GM12891 (cell line): ENCODE measurements at regions not wholly inside any gene's neighbourhood (a gene's known extent, or its start where the extent isn't known, plus 50 kb on each side); places are given as distances from the start of the nearest gene placed in this dataset.

Source experiments
- PAX5 ChIP-seq: IDR thresholded peaks from 2 replicates; pipeline ENCODE4 v1.6.1; 2011; ENCODE audit warnings: low read length, moderate library complexity, mild to moderate bottlenecking; ENCODE audit not compliant: insufficient read depth, severe bottlenecking
- POLR2A ChIP-seq: IDR thresholded peaks from 2 replicates; pipeline ENCODE4 v1.6.1; 2011; ENCODE audit warnings: low read depth, low read length, control low read depth
- POLR2AphosphoS5 ChIP-seq: IDR thresholded peaks from 2 replicates; pipeline ENCODE4 v1.6.1; 2011; ENCODE audit warnings: low read depth, low read length, control low read depth
- POU2F2 ChIP-seq: IDR thresholded peaks from 2 replicates; pipeline ENCODE4 v1.6.1; 2011; ENCODE audit warnings: low read depth, mild to moderate bottlenecking, control low read depth, low read length, moderate library complexity
- SPI1 ChIP-seq: IDR thresholded peaks from 2 replicates; pipeline ENCODE4 v1.6.1; 2011; ENCODE audit warnings: low read depth, low read length, control low read depth
- TAF1 ChIP-seq: IDR thresholded peaks from 2 replicates; pipeline ENCODE4 v1.6.1; 2011; ENCODE audit warnings: low read depth, low read length, control low read depth

DNA sequence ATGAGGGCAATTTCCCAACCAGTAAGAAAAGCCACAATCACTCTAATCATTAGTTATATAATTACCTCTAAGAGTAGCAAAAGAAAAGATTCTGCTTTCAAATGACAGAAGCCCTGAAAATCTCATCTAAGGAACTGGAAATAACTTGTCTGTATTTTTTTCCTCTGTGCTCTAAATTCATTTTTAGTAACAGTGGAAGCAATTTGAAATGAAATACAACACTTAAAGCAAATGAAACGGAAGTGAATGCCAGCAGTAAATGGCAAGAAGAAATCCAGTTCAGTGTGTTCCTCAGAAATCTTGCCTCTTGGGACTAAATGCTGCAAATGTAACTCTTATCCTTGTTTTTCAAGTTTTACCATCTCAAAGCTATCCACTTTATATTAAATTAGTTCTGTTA is 294.9 kb downstream of the TAF11L14 start:
- TF ChIP-seq POLR2AphosphoS5: no peak
- TF ChIP-seq TAF1: no peak
- no peak for TF ChIP-seq POLR2A
- TF ChIP-seq SPI1: no peak
- no peak for TF ChIP-seq POU2F2
- TF ChIP-seq PAX5: no peak
